Glutamatergic neuron (in vitro differentiated cells): ENCODE measurements at regions not wholly inside any gene's neighbourhood (a gene's known extent, or its start where the extent isn't known, plus 50 kb on each side); places are given as distances from the start of the nearest gene placed in this dataset.
"Not testable (repeated sequence)": the region's sequence is repeated elsewhere in the genome, so short reads cannot be mapped to it uniquely, and the experiment has no call there.

ENCODE experiments used
- DNase-seq: peaks from one replicate; pipeline ENCODE4 v3.0.0; 2022
- H3K27ac Mint-ChIP-seq: one replicate; pipeline ENCODE4 v1.8.0; 2020; ENCODE audit warnings: mild to moderate bottlenecking, mixed read lengths, inconsistent platforms; ENCODE audit not compliant: unreplicated experiment
- H3K27me3 Mint-ChIP-seq: one replicate; pipeline ENCODE4 v1.8.0; 2020; ENCODE audit warnings: mild to moderate bottlenecking, moderate library complexity, mixed read lengths, inconsistent platforms; ENCODE audit not compliant: unreplicated experiment
- H3K36me3 Mint-ChIP-seq: one replicate; pipeline ENCODE4 v1.8.0; 2020; ENCODE audit warnings: mild to moderate bottlenecking, mixed read lengths, inconsistent platforms; ENCODE audit not compliant: unreplicated experiment
- H3K4me1 Mint-ChIP-seq: one replicate; pipeline ENCODE4 v1.8.0; 2020; ENCODE audit warnings: mild to moderate bottlenecking, low read depth, mixed read lengths, inconsistent platforms; ENCODE audit not compliant: unreplicated experiment
- H3K4me3 Mint-ChIP-seq: one replicate; pipeline ENCODE4 v1.8.0; 2020; ENCODE audit warnings: mild to moderate bottlenecking, mixed read lengths, inconsistent platforms; ENCODE audit not compliant: unreplicated experiment
- H3K9me3 Mint-ChIP-seq: one replicate; pipeline ENCODE4 v1.8.0; 2020; ENCODE audit warnings: mild to moderate bottlenecking, moderate library complexity, mixed read lengths, inconsistent platforms; ENCODE audit not compliant: unreplicated experiment
- CTCF ChIP-seq: fragments of 200-600 bp; sonication (generic); IDR thresholded peaks from one replicate; pipeline ENCODE4 v1.5.0; 2021; ENCODE audit not compliant: partially characterized antibody, unreplicated experiment

DNA sequence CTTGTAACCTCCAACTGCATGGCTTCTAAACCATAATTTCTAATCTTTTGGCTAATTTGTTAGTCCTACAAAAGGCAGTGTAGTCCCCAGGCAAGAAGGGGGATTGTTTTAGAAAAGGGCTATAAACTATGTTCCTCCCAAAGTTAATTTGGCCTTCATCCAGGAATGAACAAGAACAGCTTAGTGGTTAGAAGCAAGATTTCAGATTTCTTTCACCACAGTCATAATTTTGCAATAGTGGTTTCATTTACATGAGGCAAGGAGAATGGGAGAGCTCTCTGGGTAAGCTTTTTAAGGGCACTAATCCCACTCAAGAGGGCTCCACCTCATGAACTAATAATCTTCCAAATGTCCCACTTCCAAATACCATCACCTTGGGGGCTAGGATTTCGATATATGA, 1353.9 kb downstream of the NCAM2 start:
- Mint-ChIP-seq H3K27ac (no peak overlapping the region), H3K27me3 (no peaks in the 10 kb centered on the region), H3K4me1 (no peaks in the 10 kb centered on the region), H3K4me3 (no peak overlapping the region), H3K9me3 (no peaks in the 10 kb centered on the region), H3K36me3 (no peaks in the 10 kb centered on the region)
- DNase-seq = no peak
- no peak for TF ChIP-seq CTCF

DNA sequence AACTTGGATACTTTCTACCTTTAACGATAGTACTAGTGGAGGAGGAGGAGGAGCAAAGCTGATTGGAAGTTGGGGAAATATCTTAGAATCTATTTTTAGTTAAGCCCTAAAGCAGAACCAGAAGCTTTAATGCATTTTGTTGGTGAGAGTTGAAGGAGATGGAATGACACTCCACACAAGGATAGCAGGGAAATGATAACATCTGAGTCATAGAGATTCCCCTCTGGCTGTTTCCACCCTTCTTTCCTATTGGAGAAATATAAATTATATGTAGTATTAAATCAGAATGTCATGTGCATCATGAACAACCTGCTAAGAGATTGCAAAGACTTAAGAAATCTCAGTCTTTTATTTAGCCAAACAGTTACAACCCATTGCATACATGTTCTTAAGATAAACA, 1357.7 kb downstream of the NCAM2 start:
- H3K4me1 Mint-ChIP-seq = no peaks in the 10 kb centered on the region
- no peaks in the 10 kb centered on the region for H3K27me3 Mint-ChIP-seq
- TF ChIP-seq CTCF = no peak
- H3K9me3 Mint-ChIP-seq = no peaks in the 10 kb centered on the region
- H3K4me3 Mint-ChIP-seq = no peak overlapping the region
- H3K27ac Mint-ChIP-seq = no peak overlapping the region
- DNase-seq = no peak
- H3K36me3 Mint-ChIP-seq = no peaks in the 10 kb centered on the region

DNA sequence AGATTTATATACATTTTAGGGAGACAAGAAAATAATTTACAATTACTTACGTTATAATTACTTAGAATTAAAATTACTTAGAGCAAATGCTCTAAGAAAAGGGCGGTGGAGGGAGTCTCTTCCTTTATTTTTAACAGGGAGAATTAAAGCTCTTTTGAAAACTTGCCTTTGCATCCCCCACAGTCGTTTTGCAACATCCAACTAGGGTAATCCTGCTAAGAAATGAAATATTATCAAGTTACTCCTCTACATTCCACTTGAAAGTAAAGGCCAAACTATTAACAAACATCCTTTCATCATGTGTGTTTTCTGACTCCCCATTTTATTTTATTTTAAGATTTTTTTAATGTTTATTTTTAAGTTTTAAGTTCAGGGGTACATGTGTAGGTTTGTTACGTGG, 1358.5 kb downstream of the NCAM2 start:
- Mint-ChIP-seq H3K4me1 (no peaks in the 10 kb centered on the region), H3K27ac (no peak overlapping the region), H3K36me3 (no peaks in the 10 kb centered on the region), H3K9me3 (no peaks in the 10 kb centered on the region), H3K4me3 (no peak overlapping the region), H3K27me3 (no peaks in the 10 kb centered on the region)
- DNase-seq = no peak
- no peak for TF ChIP-seq CTCF

DNA sequence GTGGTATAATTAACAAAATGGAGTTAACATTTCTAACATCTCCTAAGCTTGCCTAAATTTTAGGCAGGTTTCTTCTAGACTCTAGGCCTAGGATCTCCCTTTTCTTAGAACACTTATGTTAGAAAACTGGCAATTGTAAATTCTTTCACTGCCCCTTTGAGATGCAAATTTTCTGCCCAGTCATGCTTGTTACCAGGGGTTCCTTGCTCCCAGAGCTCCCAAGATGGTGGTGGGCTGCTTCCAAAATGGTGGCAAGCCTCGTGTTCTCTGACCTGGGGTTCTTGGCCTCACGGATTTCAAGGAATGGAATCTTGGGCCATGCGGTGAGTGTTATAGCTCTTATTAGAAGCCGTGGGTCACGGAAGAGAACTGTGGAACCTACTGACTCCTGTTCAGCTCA, 1361.4 kb downstream of the NCAM2 start:
- not testable (repeated sequence) for H3K4me3 Mint-ChIP-seq, H3K27ac Mint-ChIP-seq, DNase-seq, H3K4me1 Mint-ChIP-seq, H3K36me3 Mint-ChIP-seq, H3K27me3 Mint-ChIP-seq, H3K9me3 Mint-ChIP-seq

DNA sequence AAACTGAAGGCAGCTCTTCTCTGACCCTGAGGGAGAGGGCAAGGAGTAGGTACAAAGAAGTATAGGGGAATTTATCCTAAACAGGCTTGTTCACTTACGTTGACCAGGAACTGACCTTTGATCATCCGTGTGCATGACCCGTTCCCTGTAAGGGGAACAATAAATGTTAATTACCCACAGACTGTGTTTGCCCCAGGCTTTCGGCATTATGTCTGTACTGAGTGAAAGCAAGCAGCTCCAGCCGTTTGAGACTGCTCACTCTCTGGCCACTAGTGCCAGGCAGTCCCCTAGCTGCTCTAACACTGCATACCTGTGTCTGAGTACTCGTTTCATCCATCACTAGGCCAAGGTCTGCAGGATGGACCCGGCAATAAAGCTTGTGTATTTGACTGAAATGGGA, 1365.3 kb downstream of the NCAM2 start:
- H3K36me3 Mint-ChIP-seq = no peaks in the 10 kb centered on the region
- H3K9me3 Mint-ChIP-seq = no peaks in the 10 kb centered on the region
- DNase-seq = no peak
- no peak overlapping the region for H3K27ac Mint-ChIP-seq
- H3K4me1 Mint-ChIP-seq = no peaks in the 10 kb centered on the region
- H3K27me3 Mint-ChIP-seq = no peaks in the 10 kb centered on the region
- H3K4me3 Mint-ChIP-seq = no peak overlapping the region
- no peak for TF ChIP-seq CTCF

DNA sequence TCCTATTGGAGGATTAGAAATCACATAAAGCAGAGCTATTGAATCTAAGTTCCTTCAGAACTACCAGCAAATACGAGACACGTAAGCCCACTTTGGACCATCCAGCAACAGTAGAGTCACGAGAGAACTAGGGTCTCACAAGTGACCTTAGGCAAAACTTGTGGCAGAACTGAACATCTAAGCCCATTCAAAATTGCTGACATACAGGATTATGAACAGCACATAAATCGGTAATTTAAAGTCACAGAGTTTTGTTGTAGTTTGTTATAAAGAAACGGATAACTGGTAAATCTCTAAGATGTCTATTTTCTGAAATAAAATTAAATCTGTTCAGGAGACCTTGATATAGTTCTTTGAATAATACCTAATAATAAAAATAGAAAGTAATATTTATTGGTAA, 1366.0 kb downstream of the NCAM2 start:
- Mint-ChIP-seq H3K36me3 (no peaks in the 10 kb centered on the region), H3K9me3 (no peaks in the 10 kb centered on the region), H3K27me3 (no peaks in the 10 kb centered on the region), H3K27ac (no peak overlapping the region), H3K4me3 (no peak overlapping the region), H3K4me1 (no peaks in the 10 kb centered on the region)
- no peak for TF ChIP-seq CTCF
- no peak for DNase-seq
